SK-N-SH treated with all-trans-retinoic acid at 6 μM for 48 hours (cell line): ENCODE measurements at regions not wholly inside any gene's neighbourhood (a gene's known extent, or its start where the extent isn't known, plus 50 kb on each side); places are given as distances from the start of the nearest gene placed in this dataset.

ENCODE experiments used
- ATAC-seq: fragments of 200-7000 bp; cut with Tn5 transposase; 3 replicates; pipeline ENCODE4 v1.9.1; 2020; ENCODE audit warnings: mild to moderate bottlenecking, moderate library complexity
- ARNTL ChIP-seq: fragments of 450-650 bp; formaldehyde crosslinking; IDR thresholded peaks from 2 replicates; pipeline ENCODE4 v1.5.0; 2020; ENCODE audit warnings: low read depth, mild to moderate bottlenecking, moderate library complexity, borderline replicate concordance
- BACH2 ChIP-seq: fragments of 250-450 bp; sonication (Bioruptor Pico); IDR thresholded peaks from 2 replicates; pipeline ENCODE4 v1.9.0; 2021; ENCODE audit warnings: mild to moderate bottlenecking, borderline replicate concordance
- CSDC2 ChIP-seq: fragments of 250-450 bp; sonication (Bioruptor Pico); IDR thresholded peaks from 2 replicates; pipeline ENCODE4 v1.5.0; 2020; ENCODE audit warnings: mild to moderate bottlenecking, moderate library complexity
- ESRRG ChIP-seq: fragments of 250-450 bp; sonication (Bioruptor Pico); IDR thresholded peaks from 2 replicates; pipeline ENCODE4 v1.6.1; 2021; ENCODE audit warnings: mild to moderate bottlenecking
- GLIS3 ChIP-seq: fragments of 250-450 bp; sonication (Bioruptor Pico); IDR thresholded peaks from 2 replicates; pipeline ENCODE4 v1.5.0; 2020; ENCODE audit warnings: mild to moderate bottlenecking, moderate library complexity
- ISL1 ChIP-seq: fragments of 250-450 bp; sonication (Bioruptor Pico); IDR thresholded peaks from 2 replicates; pipeline ENCODE4 v2.1.2; 2022; ENCODE audit warnings: mild to moderate bottlenecking, moderate library complexity
- PPARA ChIP-seq: fragments of 250-450 bp; sonication (Bioruptor Pico); IDR thresholded peaks from 2 replicates; pipeline ENCODE4 v1.5.0; 2020; ENCODE audit warnings: mild to moderate bottlenecking, borderline replicate concordance
- SNAI2 ChIP-seq: fragments of 250-450 bp; sonication (Bioruptor Pico); IDR thresholded peaks from 2 replicates; pipeline ENCODE4 v1.5.0; 2020; ENCODE audit warnings: mild to moderate bottlenecking, moderate library complexity
- TOX ChIP-seq: fragments of 250-450 bp; sonication (Bioruptor Pico); IDR thresholded peaks from 2 replicates; pipeline ENCODE4 v1.8.0; 2021; ENCODE audit warnings: mild to moderate bottlenecking, moderate library complexity, borderline replicate concordance
- ZC3H10 ChIP-seq: fragments of 250-450 bp; sonication (Bioruptor Pico); IDR thresholded peaks from 2 replicates; pipeline ENCODE4 v1.5.1; 2021; ENCODE audit warnings: mild to moderate bottlenecking, moderate library complexity
- ZFP3 ChIP-seq: fragments of 250-450 bp; sonication (Bioruptor Pico); IDR thresholded peaks from 2 replicates; pipeline ENCODE4 v1.5.0; 2020; ENCODE audit warnings: mild to moderate bottlenecking, moderate library complexity
- ZFP30 ChIP-seq: fragments of 450-650 bp; formaldehyde crosslinking; IDR thresholded peaks from 2 replicates; pipeline ENCODE4 v1.5.0; 2022; ENCODE audit warnings: mild to moderate bottlenecking, moderate library complexity
- ZNF565 ChIP-seq: fragments of 450-650 bp; formaldehyde crosslinking; conservative IDR thresholded peaks from 2 replicates; pipeline ENCODE4 v1.5.0; 2020; ENCODE audit warnings: low read depth, mild to moderate bottlenecking, moderate library complexity
- ZNF70 ChIP-seq: fragments of 450-650 bp; formaldehyde crosslinking; IDR thresholded peaks from 2 replicates; pipeline ENCODE4 v1.5.0; 2020; ENCODE audit warnings: mild to moderate bottlenecking, moderate library complexity
- ZNF8 ChIP-seq: fragments of 450-650 bp; formaldehyde crosslinking; IDR thresholded peaks from 2 replicates; pipeline ENCODE4 v1.5.0; 2020; ENCODE audit warnings: mild to moderate bottlenecking, moderate library complexity
- TF ChIP-seq, protein P1 (sequence below): fragments of 250-450 bp; sonication (Bioruptor Pico); IDR thresholded peaks from 2 replicates; pipeline ENCODE4 v1.8.0; 2021; ENCODE audit warnings: low read depth, mild to moderate bottlenecking, moderate library complexity, borderline replicate concordance
- TF ChIP-seq, protein P2 (sequence below): fragments of 250-450 bp; sonication (Bioruptor Pico); IDR thresholded peaks from 2 replicates; pipeline ENCODE4 v1.5.1; 2020; ENCODE audit warnings: low read depth, mild to moderate bottlenecking, moderate library complexity
- TF ChIP-seq, protein P3 (sequence below): fragments of 250-450 bp; sonication (Bioruptor Pico); IDR thresholded peaks from 2 replicates; pipeline ENCODE4 v1.8.0; 2020; ENCODE audit warnings: mild to moderate bottlenecking, moderate library complexity, borderline replicate concordance
- TF ChIP-seq, protein P4 (sequence below): fragments of 250-450 bp; sonication (Bioruptor Pico); IDR thresholded peaks from 2 replicates; pipeline ENCODE4 v1.5.0; 2020; ENCODE audit warnings: mild to moderate bottlenecking, moderate library complexity
- TF ChIP-seq, protein P5 (sequence below): fragments of 250-450 bp; sonication (Bioruptor Pico); IDR thresholded peaks from 2 replicates; pipeline ENCODE4 v1.5.1; 2021; ENCODE audit warnings: mild to moderate bottlenecking, moderate library complexity

DNA sequence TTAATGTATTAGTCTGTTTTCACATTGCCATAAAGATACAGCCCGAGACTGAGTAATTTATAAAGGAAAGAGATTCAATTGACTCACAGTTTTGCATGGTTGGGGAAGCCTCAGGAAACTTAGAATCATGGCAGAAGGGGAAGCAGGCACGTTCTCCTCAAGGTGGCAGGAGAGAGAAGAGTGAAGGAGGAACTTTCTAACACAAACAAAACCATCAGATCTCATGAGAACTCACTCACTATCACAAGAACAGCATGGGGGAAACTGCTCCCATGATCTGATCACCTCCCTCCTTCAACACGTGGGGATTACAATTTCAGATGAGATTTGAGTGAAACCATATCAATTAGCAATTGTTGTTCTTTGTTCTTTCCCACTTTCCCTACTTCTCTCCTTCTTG is 689.0 kb upstream of the SLITRK1 start:
- TF ChIP-seq ARNTL (CRISPR knock-in tag) (no peak), GLIS3 (no peak), SNAI2 (CRISPR knock-in tag) (no peak), ZNF8 (CRISPR knock-in tag) (no peak)
- TF ChIP-seq, protein P1, sequence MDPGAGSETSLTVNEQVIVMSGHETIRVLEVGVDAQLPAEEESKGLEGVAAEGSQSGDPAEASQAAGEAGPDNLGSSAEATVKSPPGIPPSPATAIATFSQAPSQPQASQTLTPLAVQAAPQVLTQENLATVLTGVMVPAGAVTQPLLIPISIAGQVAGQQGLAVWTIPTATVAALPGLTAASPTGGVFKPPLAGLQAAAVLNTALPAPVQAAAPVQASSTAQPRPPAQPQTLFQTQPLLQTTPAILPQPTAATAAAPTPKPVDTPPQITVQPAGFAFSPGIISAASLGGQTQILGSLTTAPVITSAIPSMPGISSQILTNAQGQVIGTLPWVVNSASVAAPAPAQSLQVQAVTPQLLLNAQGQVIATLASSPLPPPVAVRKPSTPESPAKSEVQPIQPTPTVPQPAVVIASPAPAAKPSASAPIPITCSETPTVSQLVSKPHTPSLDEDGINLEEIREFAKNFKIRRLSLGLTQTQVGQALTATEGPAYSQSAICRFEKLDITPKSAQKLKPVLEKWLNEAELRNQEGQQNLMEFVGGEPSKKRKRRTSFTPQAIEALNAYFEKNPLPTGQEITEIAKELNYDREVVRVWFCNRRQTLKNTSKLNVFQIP (CRISPR knock-in tag), result no peak
- TF ChIP-seq, protein P2, sequence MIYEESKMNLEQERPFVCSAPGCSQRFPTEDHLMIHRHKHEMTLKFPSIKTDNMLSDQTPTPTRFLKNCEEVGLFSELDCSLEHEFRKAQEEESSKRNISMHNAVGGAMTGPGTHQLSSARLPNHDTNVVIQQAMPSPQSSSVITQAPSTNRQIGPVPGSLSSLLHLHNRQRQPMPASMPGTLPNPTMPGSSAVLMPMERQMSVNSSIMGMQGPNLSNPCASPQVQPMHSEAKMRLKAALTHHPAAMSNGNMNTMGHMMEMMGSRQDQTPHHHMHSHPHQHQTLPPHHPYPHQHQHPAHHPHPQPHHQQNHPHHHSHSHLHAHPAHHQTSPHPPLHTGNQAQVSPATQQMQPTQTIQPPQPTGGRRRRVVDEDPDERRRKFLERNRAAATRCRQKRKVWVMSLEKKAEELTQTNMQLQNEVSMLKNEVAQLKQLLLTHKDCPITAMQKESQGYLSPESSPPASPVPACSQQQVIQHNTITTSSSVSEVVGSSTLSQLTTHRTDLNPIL (CRISPR knock-in tag), result no peak
- ATAC-seq, result no peak

DNA sequence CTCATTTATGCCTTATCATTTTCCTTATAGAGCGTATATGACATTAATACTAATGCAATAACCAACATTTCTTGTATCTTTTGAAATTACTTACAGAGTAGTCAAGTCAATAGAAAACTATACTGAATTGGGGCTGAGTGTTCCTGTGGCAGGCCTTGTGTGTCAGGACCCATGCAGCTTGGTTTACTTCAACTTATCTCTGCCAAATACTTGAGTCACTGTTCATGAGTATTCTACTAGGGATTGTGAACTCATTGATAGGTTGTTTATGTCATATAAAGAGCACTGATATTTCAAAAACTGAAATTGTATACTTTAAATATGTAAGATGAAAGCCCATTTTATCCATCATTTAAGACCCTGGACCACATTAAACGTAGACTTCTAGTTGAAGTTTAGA is 688.6 kb upstream of the SLITRK1 start:
- no peak for TF ChIP-seq TOX
- no peak for ATAC-seq

DNA sequence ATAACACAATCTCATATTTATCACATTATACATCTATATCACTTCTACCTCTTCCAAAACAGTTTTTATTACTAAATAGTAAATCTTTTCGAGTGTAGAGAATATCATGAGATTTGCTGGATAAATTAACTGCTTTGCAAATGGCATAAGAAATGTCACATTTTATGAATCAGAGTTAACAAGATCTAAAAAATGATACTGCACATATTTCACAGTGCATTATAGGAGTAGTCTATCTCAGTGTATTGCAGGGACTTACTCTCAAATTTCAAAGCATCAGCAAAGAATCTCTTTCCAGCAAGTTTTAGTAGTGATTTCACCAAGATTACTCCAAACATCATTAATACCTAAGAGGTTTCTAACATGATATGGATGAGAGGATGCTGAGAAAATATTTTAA is 687.1 kb upstream of the SLITRK1 start:
- TF ChIP-seq ZC3H10 (CRISPR knock-in tag), result no peak
- TF ChIP-seq, protein P1 (CRISPR knock-in tag), result no peak
- TF ChIP-seq BACH2 (CRISPR knock-in tag), result no peak
- TF ChIP-seq, protein P3, sequence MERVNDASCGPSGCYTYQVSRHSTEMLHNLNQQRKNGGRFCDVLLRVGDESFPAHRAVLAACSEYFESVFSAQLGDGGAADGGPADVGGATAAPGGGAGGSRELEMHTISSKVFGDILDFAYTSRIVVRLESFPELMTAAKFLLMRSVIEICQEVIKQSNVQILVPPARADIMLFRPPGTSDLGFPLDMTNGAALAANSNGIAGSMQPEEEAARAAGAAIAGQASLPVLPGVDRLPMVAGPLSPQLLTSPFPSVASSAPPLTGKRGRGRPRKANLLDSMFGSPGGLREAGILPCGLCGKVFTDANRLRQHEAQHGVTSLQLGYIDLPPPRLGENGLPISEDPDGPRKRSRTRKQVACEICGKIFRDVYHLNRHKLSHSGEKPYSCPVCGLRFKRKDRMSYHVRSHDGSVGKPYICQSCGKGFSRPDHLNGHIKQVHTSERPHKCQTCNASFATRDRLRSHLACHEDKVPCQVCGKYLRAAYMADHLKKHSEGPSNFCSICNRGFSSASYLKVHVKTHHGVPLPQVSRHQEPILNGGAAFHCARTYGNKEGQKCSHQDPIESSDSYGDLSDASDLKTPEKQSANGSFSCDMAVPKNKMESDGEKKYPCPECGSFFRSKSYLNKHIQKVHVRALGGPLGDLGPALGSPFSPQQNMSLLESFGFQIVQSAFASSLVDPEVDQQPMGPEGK, result no peak
- no peak for TF ChIP-seq PPARA (CRISPR knock-in tag)
- TF ChIP-seq, protein P2 (CRISPR knock-in tag), result no peak
- no peak for TF ChIP-seq CSDC2 (CRISPR knock-in tag)
- TF ChIP-seq ZFP30 (CRISPR knock-in tag), result no peak
- TF ChIP-seq ZNF70 (CRISPR knock-in tag), result no peak
- TF ChIP-seq ZFP3, result no peak
- no peak for TF ChIP-seq ZNF565
- TF ChIP-seq, protein P4, sequence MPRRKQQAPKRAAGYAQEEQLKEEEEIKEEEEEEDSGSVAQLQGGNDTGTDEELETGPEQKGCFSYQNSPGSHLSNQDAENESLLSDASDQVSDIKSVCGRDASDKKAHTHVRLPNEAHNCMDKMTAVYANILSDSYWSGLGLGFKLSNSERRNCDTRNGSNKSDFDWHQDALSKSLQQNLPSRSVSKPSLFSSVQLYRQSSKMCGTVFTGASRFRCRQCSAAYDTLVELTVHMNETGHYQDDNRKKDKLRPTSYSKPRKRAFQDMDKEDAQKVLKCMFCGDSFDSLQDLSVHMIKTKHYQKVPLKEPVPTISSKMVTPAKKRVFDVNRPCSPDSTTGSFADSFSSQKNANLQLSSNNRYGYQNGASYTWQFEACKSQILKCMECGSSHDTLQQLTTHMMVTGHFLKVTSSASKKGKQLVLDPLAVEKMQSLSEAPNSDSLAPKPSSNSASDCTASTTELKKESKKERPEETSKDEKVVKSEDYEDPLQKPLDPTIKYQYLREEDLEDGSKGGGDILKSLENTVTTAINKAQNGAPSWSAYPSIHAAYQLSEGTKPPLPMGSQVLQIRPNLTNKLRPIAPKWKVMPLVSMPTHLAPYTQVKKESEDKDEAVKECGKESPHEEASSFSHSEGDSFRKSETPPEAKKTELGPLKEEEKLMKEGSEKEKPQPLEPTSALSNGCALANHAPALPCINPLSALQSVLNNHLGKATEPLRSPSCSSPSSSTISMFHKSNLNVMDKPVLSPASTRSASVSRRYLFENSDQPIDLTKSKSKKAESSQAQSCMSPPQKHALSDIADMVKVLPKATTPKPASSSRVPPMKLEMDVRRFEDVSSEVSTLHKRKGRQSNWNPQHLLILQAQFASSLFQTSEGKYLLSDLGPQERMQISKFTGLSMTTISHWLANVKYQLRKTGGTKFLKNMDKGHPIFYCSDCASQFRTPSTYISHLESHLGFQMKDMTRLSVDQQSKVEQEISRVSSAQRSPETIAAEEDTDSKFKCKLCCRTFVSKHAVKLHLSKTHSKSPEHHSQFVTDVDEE (CRISPR knock-in tag), result no peak
- TF ChIP-seq, protein P5, sequence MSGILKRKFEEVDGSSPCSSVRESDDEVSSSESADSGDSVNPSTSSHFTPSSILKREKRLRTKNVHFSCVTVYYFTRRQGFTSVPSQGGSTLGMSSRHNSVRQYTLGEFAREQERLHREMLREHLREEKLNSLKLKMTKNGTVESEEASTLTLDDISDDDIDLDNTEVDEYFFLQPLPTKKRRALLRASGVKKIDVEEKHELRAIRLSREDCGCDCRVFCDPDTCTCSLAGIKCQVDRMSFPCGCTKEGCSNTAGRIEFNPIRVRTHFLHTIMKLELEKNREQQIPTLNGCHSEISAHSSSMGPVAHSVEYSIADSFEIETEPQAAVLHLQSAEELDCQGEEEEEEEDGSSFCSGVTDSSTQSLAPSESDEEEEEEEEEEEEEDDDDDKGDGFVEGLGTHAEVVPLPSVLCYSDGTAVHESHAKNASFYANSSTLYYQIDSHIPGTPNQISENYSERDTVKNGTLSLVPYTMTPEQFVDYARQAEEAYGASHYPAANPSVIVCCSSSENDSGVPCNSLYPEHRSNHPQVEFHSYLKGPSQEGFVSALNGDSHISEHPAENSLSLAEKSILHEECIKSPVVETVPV (CRISPR knock-in tag), result no peak
- no peak for TF ChIP-seq GLIS3
- TF ChIP-seq ZNF8 (CRISPR knock-in tag), result no peak
- no peak for TF ChIP-seq ISL1 (CRISPR knock-in tag)
- TF ChIP-seq ESRRG, result no peak
- TF ChIP-seq, all 23 proteins: peak for 0
- peak; percentile 20; the same call in 1 of the 3 replicates for ATAC-seq
